BJ (cell line): ENCODE measurements at regions not wholly inside any gene's neighbourhood (a gene's known extent, or its start where the extent isn't known, plus 50 kb on each side); places are given as distances from the start of the nearest gene placed in this dataset.

ENCODE experiments used
- CTCF ChIA-PET: fragments of 350-600 bp; formaldehyde crosslinking; extraction: SDS; loops from one replicate; lab custom pipeline; 2021; ENCODE audit warnings: antibody characterized with exemption, inconsistent platforms; lab: Yijun Ruan, JAX
- POLR2A ChIA-PET: fragments of 300-600 bp; sonication (Branson Sonifier 250); formaldehyde crosslinking; extraction: SDS; loops from one replicate; lab custom pipeline; 2021; ENCODE audit warnings: antibody characterized with exemption; lab: Charles Lee
- DNase-seq: peaks from one replicate; pipeline ENCODE4 v3.0.0-alpha.2; 2011; ENCODE audit warnings: low read depth
- H3K27me3 ChIP-seq: 2 replicates; pipeline ENCODE4 v1.6.0; 2011; ENCODE audit warnings: low read length; ENCODE audit not compliant: control insufficient read depth, insufficient read depth
- H3K36me3 ChIP-seq: 2 replicates; pipeline ENCODE4 v1.5.1; 2011; ENCODE audit warnings: low read length; ENCODE audit not compliant: control insufficient read depth, insufficient read depth
- H3K4me3 ChIP-seq: 2 replicates; pipeline ENCODE4 v1.5.1; 2011; ENCODE audit warnings: low read depth, mild to moderate bottlenecking, control low read depth, low read length
- TF ChIP-seq, protein P1 (sequence below): IDR thresholded peaks from 2 replicates; pipeline ENCODE4 v1.5.1; 2011; ENCODE audit warnings: low read depth, mild to moderate bottlenecking, control low read depth, inconsistent platforms, low read length, moderate library complexity; ENCODE audit not compliant: insufficient read depth

GRCh38 chr4:30840571-30840970 is 120.4 kb downstream of the PCDH7 start:
- Histone ChIP-seq H3K27me3 (no peaks in the 10 kb centered on the region), H3K4me3 (no peak overlapping the region), H3K36me3 (no peaks in the 10 kb centered on the region)
- ChIA-PET CTCF (no interaction called here), POLR2A (no interaction called here)
- TF ChIP-seq, protein P1, sequence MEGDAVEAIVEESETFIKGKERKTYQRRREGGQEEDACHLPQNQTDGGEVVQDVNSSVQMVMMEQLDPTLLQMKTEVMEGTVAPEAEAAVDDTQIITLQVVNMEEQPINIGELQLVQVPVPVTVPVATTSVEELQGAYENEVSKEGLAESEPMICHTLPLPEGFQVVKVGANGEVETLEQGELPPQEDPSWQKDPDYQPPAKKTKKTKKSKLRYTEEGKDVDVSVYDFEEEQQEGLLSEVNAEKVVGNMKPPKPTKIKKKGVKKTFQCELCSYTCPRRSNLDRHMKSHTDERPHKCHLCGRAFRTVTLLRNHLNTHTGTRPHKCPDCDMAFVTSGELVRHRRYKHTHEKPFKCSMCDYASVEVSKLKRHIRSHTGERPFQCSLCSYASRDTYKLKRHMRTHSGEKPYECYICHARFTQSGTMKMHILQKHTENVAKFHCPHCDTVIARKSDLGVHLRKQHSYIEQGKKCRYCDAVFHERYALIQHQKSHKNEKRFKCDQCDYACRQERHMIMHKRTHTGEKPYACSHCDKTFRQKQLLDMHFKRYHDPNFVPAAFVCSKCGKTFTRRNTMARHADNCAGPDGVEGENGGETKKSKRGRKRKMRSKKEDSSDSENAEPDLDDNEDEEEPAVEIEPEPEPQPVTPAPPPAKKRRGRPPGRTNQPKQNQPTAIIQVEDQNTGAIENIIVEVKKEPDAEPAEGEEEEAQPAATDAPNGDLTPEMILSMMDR, result no peak
- no peak for DNase-seq

GRCh38 chr4:30842142-30842541 is 122.0 kb downstream of the PCDH7 start:
- Histone ChIP-seq H3K27me3 (no peaks in the 10 kb centered on the region), H3K4me3 (no peak overlapping the region), H3K36me3 (no peaks in the 10 kb centered on the region)
- POLR2A ChIA-PET, result no interaction called here
- TF ChIP-seq, protein P1, result no peak
- CTCF ChIA-PET, result no interaction called here
- DNase-seq, result no peak

GRCh38 chr4:30842689-30843088 is 122.5 kb downstream of the PCDH7 start:
- no peak overlapping the region for H3K4me3 ChIP-seq
- ChIA-PET POLR2A (no interaction called here), CTCF (interaction anchor here (0.6 kb wide), 1 partner anchor 17 kb away, joined by 4 read pairs; no protein-coding TSS in a partner anchor)

GRCh38 chr4:30844861-30845582 is 124.9 kb downstream of the PCDH7 start:
- CTCF ChIA-PET, result no interaction called here
- H3K27me3 ChIP-seq, result no peaks in the 10 kb centered on the region
- no peak for DNase-seq
- no peak overlapping the region for H3K4me3 ChIP-seq
- TF ChIP-seq, protein P1, result no peak
- no peaks in the 10 kb centered on the region for H3K36me3 ChIP-seq
- POLR2A ChIA-PET, result no interaction called here

More at GRCh38 chr4:30842689-30843088, 122.5 kb downstream of the PCDH7 start:
- Histone ChIP-seq H3K27me3 (no peaks in the 10 kb centered on the region), H3K36me3 (no peaks in the 10 kb centered on the region)
- no peak for DNase-seq
- TF ChIP-seq, protein P1, result no peak

- H3K4me3 ChIP-seq, result no peak overlapping the region
- CTCF ChIA-PET, result no interaction called here
- H3K27me3 ChIP-seq, result no peaks in the 10 kb centered on the region
- no peaks in the 10 kb centered on the region for H3K36me3 ChIP-seq
- POLR2A ChIA-PET, result no interaction called here
- TF ChIP-seq, protein P1, result no peak
- DNase-seq, result no peak
Observed at GRCh38 chr4:30847167-30847566, 127.0 kb downstream of the PCDH7 start.
